ENCODE measurements at regions not wholly inside any gene's neighbourhood (a gene's known extent, or its start where the extent isn't known, plus 50 kb on each side); places are given as distances from the start of the nearest gene placed in this dataset.

DNA sequence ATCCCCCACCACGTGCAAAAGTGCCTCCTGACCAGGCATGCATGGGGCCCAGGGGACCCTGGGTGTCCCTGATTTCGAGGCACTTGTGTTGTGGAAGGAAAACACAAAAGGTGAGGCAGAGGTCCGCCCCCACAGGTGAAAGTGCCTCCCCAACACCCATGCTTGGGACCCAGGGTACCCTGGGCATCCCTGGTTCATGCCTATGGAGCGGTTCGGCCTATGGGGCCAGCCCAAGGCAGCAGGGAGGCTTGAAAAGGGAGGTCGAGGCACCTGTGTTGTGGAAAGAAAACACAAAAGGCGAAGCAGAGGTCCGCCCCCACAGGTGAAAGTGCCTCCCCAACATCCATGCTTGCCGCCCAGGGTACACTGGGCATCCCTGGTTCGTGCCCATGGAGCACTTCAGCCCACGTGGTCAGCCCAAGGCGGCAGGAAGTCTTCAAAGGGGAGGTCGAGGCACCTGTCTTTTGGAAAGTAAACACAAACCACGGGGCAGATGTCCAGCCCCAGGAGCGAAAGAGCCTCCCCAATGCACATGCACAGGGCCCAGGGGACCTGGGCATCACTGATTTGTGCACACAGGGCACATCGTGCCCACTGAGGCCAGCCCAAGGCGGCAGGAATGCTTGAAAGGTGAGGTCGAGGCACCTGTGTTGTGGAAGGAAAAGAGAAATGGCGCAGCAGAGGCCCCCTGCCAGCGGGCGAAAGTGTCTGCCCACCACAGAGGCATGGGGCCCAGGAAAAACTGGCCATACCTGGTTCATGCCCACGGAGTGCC, 375.5 kb downstream of the ALG10 start (continued):
- TF ChIP-seq, protein P1, sequence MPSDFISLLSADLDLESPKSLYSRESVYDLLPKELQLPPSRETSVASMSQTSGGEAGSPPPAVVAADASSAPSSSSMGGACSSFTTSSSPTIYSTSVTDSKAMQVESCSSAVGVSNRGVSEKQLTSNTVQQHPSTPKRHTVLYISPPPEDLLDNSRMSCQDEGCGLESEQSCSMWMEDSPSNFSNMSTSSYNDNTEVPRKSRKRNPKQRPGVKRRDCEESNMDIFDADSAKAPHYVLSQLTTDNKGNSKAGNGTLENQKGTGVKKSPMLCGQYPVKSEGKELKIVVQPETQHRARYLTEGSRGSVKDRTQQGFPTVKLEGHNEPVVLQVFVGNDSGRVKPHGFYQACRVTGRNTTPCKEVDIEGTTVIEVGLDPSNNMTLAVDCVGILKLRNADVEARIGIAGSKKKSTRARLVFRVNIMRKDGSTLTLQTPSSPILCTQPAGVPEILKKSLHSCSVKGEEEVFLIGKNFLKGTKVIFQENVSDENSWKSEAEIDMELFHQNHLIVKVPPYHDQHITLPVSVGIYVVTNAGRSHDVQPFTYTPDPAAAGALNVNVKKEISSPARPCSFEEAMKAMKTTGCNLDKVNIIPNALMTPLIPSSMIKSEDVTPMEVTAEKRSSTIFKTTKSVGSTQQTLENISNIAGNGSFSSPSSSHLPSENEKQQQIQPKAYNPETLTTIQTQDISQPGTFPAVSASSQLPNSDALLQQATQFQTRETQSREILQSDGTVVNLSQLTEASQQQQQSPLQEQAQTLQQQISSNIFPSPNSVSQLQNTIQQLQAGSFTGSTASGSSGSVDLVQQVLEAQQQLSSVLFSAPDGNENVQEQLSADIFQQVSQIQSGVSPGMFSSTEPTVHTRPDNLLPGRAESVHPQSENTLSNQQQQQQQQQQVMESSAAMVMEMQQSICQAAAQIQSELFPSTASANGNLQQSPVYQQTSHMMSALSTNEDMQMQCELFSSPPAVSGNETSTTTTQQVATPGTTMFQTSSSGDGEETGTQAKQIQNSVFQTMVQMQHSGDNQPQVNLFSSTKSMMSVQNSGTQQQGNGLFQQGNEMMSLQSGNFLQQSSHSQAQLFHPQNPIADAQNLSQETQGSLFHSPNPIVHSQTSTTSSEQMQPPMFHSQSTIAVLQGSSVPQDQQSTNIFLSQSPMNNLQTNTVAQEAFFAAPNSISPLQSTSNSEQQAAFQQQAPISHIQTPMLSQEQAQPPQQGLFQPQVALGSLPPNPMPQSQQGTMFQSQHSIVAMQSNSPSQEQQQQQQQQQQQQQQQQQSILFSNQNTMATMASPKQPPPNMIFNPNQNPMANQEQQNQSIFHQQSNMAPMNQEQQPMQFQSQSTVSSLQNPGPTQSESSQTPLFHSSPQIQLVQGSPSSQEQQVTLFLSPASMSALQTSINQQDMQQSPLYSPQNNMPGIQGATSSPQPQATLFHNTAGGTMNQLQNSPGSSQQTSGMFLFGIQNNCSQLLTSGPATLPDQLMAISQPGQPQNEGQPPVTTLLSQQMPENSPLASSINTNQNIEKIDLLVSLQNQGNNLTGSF (CRISPR knock-in tag; IDR thresholded peaks at IDR 0.05) = no peak
- TF ChIP-seq FOXK2 (IDR thresholded peaks at IDR 0.05) = no peak
- no peak for TF ChIP-seq RNF2 (conservative IDR thresholded peaks at IDR 0.05; ENCODE audit: low read depth)
- no peak for TF ChIP-seq RELA (CRISPR knock-in tag; IDR thresholded peaks at IDR 0.05)
- TF ChIP-seq ISL2 (CRISPR knock-in tag; IDR thresholded peaks at IDR 0.05) = no peak
- TF ChIP-seq, protein P2, sequence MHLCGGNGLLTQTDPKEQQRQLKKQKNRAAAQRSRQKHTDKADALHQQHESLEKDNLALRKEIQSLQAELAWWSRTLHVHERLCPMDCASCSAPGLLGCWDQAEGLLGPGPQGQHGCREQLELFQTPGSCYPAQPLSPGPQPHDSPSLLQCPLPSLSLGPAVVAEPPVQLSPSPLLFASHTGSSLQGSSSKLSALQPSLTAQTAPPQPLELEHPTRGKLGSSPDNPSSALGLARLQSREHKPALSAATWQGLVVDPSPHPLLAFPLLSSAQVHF (CRISPR knock-in tag; IDR thresholded peaks at IDR 0.05) = no peak
- TF ChIP-seq ZNF556 (CRISPR knock-in tag; IDR thresholded peaks at IDR 0.05; ENCODE audit: borderline replicate concordance) = no peak
- TF ChIP-seq ZZZ3 (CRISPR knock-in tag; IDR thresholded peaks at IDR 0.05; ENCODE audit: borderline replicate concordance) = no peak
- TF ChIP-seq ZNF775 (CRISPR knock-in tag; IDR thresholded peaks at IDR 0.05; ENCODE audit: borderline replicate concordance) = no peak

Measured in HepG2 (cell line).